ENCODE measurements at regions not wholly inside any gene's neighbourhood (a gene's known extent, or its start where the extent isn't known, plus 50 kb on each side); places are given as distances from the start of the nearest gene placed in this dataset.
"Not testable (repeated sequence)": the region's sequence is repeated elsewhere in the genome, so short reads cannot be mapped to it uniquely, and the experiment has no call there.

- not testable (repeated sequence) for DNase-seq
These were observed 183.0 kb downstream of the HACE1 start for GRCh38 chr6:104676679-104677078.

- not testable (repeated sequence) for DNase-seq
These were observed 184.6 kb downstream of the HACE1 start for GRCh38 chr6:104675161-104675560.

DNA sequence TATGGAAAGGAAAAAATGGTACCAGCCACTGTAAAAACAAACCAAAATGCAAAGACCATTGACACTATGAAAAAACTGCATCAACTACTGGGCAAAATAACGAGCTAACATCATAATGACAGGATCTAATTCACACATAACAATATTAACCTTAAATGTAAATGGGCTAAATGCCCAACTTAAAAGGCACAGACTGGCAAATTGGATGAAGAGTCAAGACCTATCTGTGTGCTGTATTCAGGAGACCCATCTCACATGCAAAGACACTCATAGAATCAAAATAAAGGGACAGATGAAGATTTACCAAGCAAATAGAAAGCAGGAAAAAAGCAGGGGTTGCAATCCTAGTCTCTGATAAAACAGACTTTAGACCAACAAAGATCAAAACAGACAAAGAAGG lies 186.6 kb downstream of the HACE1 start:
- not testable (repeated sequence) for DNase-seq

GRCh38 chr6:104671591-104671891 lies 188.2 kb downstream of the HACE1 start:
- DNase-seq = not testable (repeated sequence)

- DNase-seq = not testable (repeated sequence)
These were observed 188.7 kb downstream of the HACE1 start for GRCh38 chr6:104670834-104671590.

- no peak for DNase-seq
These were observed 190.2 kb downstream of the HACE1 start for GRCh38 chr6:104669483-104669882.

DNA sequence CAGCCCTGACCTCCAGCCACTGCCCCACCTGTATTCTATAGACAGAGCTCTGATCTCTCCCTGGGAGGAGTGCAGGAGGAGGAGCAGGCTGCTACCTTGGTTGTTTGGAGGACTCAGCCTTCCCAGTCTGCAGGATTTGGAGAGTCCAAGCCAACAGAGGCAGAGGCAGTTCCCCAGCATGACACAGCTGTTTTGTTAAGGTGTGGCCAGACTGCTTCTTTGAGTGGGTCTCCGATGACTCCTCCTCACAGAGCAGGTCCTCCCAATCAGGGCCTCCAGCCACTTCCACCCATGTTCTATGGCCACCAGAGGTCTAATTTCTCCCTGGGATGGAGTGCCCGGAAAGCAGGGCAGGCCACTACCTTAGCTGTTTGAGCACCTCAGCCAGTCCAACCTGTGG lies 203.5 kb downstream of the HACE1 start:
- DNase-seq = no peak

GRCh38 chr6:104653781-104654180 lies 205.9 kb downstream of the HACE1 start:
- no peak for DNase-seq

GRCh38 chr6:104648347-104648746 lies 211.4 kb downstream of the HACE1 start:
- no peak for DNase-seq

DNA sequence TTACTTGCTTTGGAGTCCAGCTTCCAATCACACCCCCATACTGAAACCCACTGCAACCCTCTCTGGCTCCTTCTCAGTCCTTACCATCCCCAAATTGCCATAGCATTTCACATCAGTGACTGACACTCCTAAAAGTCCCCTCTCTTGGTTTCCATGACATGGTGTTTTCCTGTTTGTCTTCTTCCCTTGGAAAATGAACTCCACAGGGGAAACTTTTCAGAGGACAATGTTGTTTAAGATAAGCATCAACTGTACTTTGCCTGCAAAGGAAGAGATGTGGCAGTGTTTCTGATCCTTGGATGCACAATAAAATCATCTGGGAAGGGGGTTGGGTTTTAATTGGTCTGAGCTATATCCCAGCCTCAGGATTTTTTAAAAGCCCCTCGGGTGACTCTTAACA lies 214.9 kb downstream of the HACE1 start:
- DNase-seq = no peak

DNA sequence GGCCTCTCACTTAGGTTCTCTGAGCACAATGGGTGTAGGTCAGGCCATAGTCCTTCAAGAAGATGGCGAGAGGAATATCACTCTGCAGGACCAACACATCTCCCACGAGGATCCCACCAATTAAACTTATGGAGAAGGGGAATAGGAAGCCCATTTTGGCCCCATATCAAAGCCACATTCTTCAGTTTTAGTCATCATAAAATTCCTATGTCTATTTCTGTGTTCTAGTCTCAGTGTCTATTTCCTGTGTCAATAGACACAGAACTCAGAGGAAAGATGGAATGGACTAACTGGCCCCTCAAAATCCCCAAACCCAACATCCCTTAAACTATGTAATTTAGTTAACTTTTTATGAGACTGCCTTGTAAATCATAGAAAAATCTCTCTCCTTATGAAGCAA lies 216.8 kb downstream of the HACE1 start:
- no peak for DNase-seq

DNA sequence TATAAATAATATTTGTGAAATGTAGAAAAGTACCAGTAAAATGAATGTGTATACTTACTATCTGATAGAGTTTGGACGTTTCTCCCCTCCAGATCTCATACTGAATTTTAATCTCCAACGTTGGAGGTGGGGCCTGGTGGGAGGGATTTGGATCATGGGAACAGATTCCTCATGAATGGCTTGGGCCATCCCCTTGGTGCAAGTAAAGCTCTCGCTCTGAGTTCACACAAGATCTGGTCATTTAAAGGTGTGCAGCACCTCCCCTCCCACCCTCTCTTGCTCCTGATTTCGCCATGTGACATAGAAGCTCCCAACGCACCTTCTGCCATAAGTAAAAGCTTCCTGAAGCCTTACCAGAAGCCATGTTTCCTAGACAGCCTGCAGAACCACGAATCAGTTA lies 219.0 kb downstream of the HACE1 start:
- DNase-seq = no peak

DNA sequence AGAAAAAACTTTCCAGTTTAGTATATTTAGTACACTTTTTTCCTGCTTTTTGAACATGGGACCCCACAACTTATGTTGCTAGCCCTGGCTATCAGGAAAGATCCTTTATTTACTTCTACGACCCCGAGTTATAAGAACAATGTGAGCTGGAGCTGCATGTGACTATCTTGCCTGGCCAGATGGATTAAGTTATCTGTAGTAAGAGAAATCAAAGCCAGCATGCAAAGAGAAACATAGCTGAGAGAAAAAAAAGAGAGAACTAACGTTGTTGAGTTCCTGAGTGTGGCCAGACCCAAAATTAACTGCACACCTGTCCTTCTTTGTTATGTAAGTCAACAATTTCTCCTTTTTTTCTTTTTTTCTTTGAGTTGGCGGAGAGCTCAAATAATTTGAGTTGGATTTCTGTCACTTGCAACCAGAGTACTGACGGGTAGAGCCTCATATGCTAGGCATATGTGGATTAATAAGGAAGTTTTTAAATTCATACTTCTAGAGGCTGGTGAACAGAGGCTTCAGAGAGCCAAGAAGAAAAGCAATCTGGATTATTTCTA lies 219.5 kb downstream of the HACE1 start:
- no peak for DNase-seq

GRCh38 chr6:104639668-104640067 lies 220.1 kb downstream of the HACE1 start:
- DNase-seq = no peak

- DNase-seq = no peak
These were observed 220.9 kb downstream of the HACE1 start for GRCh38 chr6:104638841-104639290.

DNA sequence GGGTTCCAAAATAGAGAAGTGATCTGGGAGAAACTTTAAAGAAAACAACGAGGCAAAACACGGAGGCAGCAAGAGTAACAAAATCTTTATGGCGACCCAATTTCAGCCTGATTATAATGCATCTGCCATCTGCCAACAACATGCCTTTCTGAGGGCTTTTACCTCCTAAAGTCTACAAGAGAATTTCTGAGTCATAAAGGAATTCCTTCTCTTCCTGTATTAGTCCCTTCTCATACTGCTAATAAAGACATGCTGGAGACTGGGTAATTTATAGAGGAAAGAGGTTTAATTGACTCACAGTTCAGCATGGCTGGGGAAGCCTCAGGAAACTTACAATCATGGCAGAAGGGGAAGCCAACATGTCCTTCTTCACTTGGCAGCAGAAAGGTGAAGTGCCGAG lies 226.6 kb downstream of the HACE1 start:
- DNase-seq = no peak

GRCh38 chr6:104632588-104632987 lies 227.1 kb downstream of the HACE1 start:
- no peak for DNase-seq

- DNase-seq = no peak
These were observed 228.8 kb downstream of the HACE1 start for GRCh38 chr6:104630955-104631354.

DNA sequence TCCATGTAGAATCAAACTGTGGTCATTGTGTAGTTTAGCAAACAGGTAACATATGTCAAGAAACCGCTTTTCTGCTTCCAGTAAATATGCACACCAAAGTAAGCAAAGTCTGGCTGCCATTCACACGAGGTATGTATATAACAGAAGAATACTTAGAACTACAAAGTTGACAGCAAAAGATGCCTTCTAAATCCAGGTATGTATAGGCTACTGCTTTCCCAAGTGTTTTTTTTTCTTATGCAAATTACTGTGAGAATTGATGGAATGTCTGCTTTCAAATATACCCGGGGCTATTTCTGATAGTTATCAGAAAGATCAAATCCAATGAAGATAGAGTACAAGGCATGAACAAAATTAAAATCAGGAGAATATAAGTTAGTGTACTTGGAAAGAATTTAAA lies 229.2 kb downstream of the HACE1 start:
- no peak for DNase-seq

GRCh38 chr6:104629826-104630225 lies 229.9 kb downstream of the HACE1 start:
- DNase-seq = no peak

DNA sequence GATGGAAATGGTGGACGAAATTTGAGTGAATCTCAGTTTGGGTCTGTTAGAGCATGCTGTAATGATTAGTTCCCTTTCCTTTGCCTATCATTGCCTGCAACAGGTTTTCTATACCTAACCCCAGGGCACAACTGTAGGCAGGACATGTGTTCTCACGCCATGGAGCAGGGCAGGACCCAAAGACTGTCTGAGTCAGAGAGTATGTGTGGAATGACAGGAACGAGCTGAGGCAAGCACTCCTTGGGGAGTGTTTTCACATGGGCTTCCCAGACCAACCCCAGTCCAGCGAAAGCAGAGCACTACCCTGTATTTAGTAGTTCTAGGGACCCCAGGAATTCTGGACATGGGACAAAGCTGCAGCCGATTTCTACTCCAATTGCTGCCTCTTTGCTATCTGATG lies 234.2 kb downstream of the HACE1 start:
- no peak for DNase-seq

GRCh38 chr6:104623052-104623690 lies 236.5 kb downstream of the HACE1 start:
- no peak for DNase-seq

- no peak for DNase-seq
These were observed 238.3 kb downstream of the HACE1 start for GRCh38 chr6:104621396-104621795.

- no peak for DNase-seq
These were observed 242.1 kb downstream of the HACE1 start for GRCh38 chr6:104617591-104617990.

DNA sequence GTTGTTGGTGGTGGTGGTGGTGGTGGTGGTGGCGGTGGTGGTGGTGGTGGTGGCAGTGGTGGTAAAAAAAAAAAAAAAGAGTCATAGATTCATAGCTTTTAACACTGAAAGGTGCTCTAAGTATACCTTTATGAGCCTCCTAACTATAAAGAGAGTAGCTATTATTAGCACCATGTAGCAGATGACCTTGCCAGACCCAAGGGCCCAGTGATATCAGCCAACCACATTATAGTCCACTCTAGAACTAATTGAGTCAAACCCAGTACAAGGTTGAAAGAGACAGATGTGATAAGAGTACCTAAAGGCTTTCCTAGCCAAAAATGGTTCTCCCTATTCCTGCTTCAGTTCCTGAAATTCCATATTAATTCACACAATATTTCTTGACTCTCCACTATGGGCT lies 245.3 kb downstream of the HACE1 start:
- DNase-seq = no peak

Measured in midbrain (tissue), 1 donor.